OCI-LY3 (cell line): ENCODE measurements at regions not wholly inside any gene's neighbourhood (a gene's known extent, or its start where the extent isn't known, plus 50 kb on each side); places are given as distances from the start of the nearest gene placed in this dataset.

Experiments
- EZH2phosphoT487 ChIP-seq: fragments of 200-600 bp; shearing (Covaris generic); IDR thresholded peaks from 2 replicates; pipeline ENCODE4 v1.6.1; 2018; ENCODE audit warnings: antibody characterized with exemption, mixed run types, low read depth
- TF ChIP-seq, protein P1 (sequence below): fragments of 200-600, 300-600 bp; sonication (generic); IDR thresholded peaks from 2 replicates; pipeline ENCODE4 v1.5.1; 2014; ENCODE audit warnings: antibody characterized with exemption, low read length, low read depth

GRCh38 chrX:147699061-147699460 lies 212.7 kb upstream of the FMR1 start:
- TF ChIP-seq, protein P1, sequence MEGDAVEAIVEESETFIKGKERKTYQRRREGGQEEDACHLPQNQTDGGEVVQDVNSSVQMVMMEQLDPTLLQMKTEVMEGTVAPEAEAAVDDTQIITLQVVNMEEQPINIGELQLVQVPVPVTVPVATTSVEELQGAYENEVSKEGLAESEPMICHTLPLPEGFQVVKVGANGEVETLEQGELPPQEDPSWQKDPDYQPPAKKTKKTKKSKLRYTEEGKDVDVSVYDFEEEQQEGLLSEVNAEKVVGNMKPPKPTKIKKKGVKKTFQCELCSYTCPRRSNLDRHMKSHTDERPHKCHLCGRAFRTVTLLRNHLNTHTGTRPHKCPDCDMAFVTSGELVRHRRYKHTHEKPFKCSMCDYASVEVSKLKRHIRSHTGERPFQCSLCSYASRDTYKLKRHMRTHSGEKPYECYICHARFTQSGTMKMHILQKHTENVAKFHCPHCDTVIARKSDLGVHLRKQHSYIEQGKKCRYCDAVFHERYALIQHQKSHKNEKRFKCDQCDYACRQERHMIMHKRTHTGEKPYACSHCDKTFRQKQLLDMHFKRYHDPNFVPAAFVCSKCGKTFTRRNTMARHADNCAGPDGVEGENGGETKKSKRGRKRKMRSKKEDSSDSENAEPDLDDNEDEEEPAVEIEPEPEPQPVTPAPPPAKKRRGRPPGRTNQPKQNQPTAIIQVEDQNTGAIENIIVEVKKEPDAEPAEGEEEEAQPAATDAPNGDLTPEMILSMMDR, result no peak
- no peak for TF ChIP-seq EZH2phosphoT487
